ENCODE measurements at regions not wholly inside any gene's neighbourhood (a gene's known extent, or its start where the extent isn't known, plus 50 kb on each side); places are given as distances from the start of the nearest gene placed in this dataset.
A peak's percentile ranks its signal among the peaks of the same experiment; 100 is the strongest.
"Not testable (repeated sequence)": the region's sequence is repeated elsewhere in the genome, so short reads cannot be mapped to it uniquely, and the experiment has no call there.

GRCh38 chr2:89161626-89162025, 470.2 kb downstream of the RPIA start:
- H3K27me3 Mint-ChIP-seq, H3K4me1 Mint-ChIP-seq, H3K36me3 Mint-ChIP-seq, ATAC-seq, POLR2A ChIA-PET, H3K27ac Mint-ChIP-seq, H3K9me3 Mint-ChIP-seq, DNase-seq, H3K4me3 Mint-ChIP-seq: not testable (repeated sequence)

GRCh38 chr2:89170506-89171173, 479.2 kb downstream of the RPIA start:
- H3K27ac Mint-ChIP-seq, DNase-seq, H3K36me3 Mint-ChIP-seq, H3K27me3 Mint-ChIP-seq, H3K4me3 Mint-ChIP-seq, H3K9me3 Mint-ChIP-seq, H3K4me1 Mint-ChIP-seq, ATAC-seq, POLR2A ChIA-PET: not testable (repeated sequence)

DNA sequence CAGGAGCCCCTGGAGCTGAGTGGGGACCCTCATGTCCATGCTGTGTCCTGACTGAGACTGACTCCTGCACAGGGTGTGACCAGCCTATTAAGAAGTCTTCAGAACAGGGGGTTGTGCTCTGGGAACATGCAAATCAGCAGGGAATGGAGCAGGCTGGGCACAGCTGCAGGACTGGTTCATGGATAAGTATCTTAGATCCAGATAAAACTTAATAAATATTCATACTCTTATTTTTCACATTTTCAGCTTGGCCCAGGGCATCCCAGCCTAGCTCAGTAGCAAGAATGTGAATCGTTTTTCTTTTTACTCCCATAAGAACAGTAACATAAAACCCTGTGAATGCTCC, 479.7 kb downstream of the RPIA start:
- H3K27me3 Mint-ChIP-seq, H3K4me3 Mint-ChIP-seq, H3K27ac Mint-ChIP-seq, DNase-seq, ATAC-seq, H3K36me3 Mint-ChIP-seq, H3K9me3 Mint-ChIP-seq, H3K4me1 Mint-ChIP-seq, POLR2A ChIA-PET: not testable (repeated sequence)

DNA sequence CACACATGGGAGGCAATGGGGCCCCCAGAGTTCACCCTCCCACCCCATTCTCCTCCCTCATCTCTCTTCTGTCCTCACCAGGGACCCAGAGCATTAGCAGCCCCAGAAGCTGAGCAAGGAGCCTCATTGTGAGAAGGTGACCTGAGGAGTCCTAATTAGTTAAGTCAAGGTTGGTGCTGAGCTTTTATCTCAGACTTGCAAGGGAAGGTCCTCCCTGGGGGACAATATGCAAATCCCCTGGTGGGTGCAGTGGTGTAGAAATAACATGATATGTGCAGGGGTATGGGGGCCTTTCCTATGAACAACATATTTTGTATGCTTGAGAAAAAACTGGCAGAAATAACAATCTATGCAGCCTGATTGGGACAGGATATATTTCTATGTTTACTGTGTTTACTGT, 485.5 kb downstream of the RPIA start:
- ATAC-seq, H3K4me1 Mint-ChIP-seq, H3K27ac Mint-ChIP-seq, POLR2A ChIA-PET, DNase-seq, H3K27me3 Mint-ChIP-seq, H3K36me3 Mint-ChIP-seq, H3K9me3 Mint-ChIP-seq, H3K4me3 Mint-ChIP-seq: not testable (repeated sequence)

DNA sequence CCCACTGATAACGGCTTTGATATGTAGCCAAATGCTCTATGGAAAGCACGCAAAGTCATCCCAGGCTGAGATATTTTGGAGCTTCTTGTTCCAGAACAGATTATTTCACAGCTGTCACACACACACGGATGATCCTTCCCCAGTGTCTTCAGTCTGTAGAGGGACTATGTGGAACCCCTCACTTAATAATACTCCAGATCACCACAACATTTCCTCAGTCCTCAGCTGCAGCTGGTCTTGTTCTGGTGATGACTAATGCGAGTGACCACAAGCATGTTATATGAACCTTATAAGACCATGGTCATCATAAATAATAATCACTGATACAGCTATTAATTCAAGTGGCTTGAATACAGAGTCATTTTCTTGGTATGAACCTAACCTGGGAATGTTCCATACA, 490.7 kb downstream of the RPIA start:
- ATAC-seq, H3K9me3 Mint-ChIP-seq, H3K36me3 Mint-ChIP-seq, H3K4me1 Mint-ChIP-seq, DNase-seq, H3K27ac Mint-ChIP-seq, H3K27me3 Mint-ChIP-seq, H3K4me3 Mint-ChIP-seq, POLR2A ChIA-PET: not testable (repeated sequence)

GRCh38 chr2:89184746-89185145, 493.3 kb downstream of the RPIA start:
- H3K4me3 Mint-ChIP-seq, POLR2A ChIA-PET: not testable (repeated sequence)

GRCh38 chr2:89195636-89196251, 504.3 kb downstream of the RPIA start:
- H3K27ac Mint-ChIP-seq, H3K27me3 Mint-ChIP-seq, H3K36me3 Mint-ChIP-seq, POLR2A ChIA-PET, H3K9me3 Mint-ChIP-seq, ATAC-seq, H3K4me1 Mint-ChIP-seq, DNase-seq: not testable (repeated sequence)
- peak overlapping the region in 1 of 10 donors; percentile 53 for H3K4me3 Mint-ChIP-seq

More at GRCh38 chr2:89184746-89185145, 493.3 kb downstream of the RPIA start:
- H3K9me3 Mint-ChIP-seq, ATAC-seq, DNase-seq, H3K27ac Mint-ChIP-seq, H3K27me3 Mint-ChIP-seq, H3K36me3 Mint-ChIP-seq: not testable (repeated sequence)
- H3K4me1 Mint-ChIP-seq: peaks cover 0 to 14% (median 0%) of the 10 kb centered on the region in 4 donors

GRCh38 chr2:89196719-89197118, 505.2 kb downstream of the RPIA start:
- H3K27me3 Mint-ChIP-seq, POLR2A ChIA-PET, DNase-seq, H3K27ac Mint-ChIP-seq, H3K36me3 Mint-ChIP-seq, H3K4me1 Mint-ChIP-seq, H3K9me3 Mint-ChIP-seq, ATAC-seq: not testable (repeated sequence)
- peak overlapping the region in 1 of 10 donors; percentile 55 for H3K4me3 Mint-ChIP-seq

- H3K36me3 Mint-ChIP-seq, H3K9me3 Mint-ChIP-seq, H3K4me3 Mint-ChIP-seq, DNase-seq, POLR2A ChIA-PET, ATAC-seq, H3K27ac Mint-ChIP-seq, H3K4me1 Mint-ChIP-seq, H3K27me3 Mint-ChIP-seq: not testable (repeated sequence)
These were observed 506.6 kb downstream of the RPIA start for GRCh38 chr2:89198026-89198425.

DNA sequence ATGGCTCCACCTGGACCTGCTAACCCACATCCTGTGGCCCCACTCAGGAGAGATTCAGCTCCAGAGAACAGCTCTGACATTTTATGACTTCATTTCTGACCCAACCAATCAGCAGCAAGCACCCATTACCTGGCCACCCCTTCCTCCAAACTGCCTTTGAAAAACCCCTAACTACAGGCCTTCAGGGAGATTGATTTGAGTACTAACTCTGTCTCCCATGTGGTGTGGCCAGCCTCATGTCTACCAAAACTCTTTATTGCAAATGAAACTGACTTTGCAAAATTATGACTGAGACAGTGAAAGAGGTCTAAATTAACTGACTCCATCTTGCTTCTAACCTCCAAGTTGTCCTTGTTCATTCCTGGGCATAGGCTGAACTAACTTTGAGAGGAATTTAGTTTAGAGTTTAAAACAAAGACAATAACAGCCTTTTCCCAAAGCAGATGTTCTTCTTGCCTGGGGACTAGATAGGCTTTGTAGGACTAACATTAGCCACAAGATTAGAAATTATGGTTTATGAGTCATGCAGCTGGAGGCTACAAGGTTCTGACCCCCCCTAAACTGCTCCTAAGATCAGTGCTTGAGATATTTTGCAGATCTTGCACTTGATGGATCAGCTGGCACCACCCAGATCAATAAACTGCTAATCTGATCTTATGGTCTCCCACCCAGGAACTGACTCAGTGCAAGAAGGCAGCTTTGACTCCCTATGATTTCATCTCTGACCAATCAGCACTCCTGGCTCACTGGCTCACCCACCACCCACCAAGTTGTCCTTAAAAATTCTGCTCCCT, 508.2 kb downstream of the RPIA start:
- DNase-seq, H3K4me3 Mint-ChIP-seq, ATAC-seq, H3K36me3 Mint-ChIP-seq, H3K27ac Mint-ChIP-seq, H3K27me3 Mint-ChIP-seq, H3K4me1 Mint-ChIP-seq, POLR2A ChIA-PET, H3K9me3 Mint-ChIP-seq: not testable (repeated sequence)

DNA sequence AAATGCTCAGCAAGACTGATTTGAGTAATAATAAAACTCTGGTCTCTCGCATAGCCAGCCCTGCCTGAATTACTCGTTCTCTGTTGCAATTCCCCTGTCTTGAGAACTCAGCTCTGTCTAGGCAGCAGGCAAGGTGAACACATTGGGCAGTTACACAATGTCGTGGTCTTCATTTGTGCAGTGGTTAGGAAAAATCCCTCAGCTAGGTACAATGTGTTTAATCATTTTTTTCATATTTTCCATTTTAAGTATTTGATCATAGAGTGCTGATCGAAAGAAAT, 508.7 kb downstream of the RPIA start:
- not testable (repeated sequence) for ATAC-seq

DNA sequence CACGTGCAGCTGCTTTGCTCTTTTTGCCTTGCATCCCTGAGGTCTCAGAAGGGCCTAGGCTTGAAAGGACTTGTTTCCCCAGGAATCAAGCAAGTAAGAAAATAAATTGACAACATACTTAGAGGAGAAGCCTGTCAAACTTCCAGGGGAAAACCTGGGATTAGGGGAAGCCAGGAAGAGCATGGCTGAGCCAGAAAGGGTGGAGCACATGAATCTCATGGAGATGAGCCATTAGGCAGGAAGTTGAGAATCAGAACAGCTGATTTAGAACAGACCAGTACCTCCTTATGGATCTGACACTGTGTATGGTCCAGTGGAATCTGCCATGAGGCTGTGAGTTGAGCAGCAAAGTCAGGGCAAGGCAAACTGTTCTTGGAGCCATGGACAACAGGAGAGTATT, 511.0 kb downstream of the RPIA start:
- DNase-seq, H3K4me3 Mint-ChIP-seq, H3K27me3 Mint-ChIP-seq, H3K36me3 Mint-ChIP-seq, H3K9me3 Mint-ChIP-seq, ATAC-seq, H3K4me1 Mint-ChIP-seq, H3K27ac Mint-ChIP-seq, POLR2A ChIA-PET: not testable (repeated sequence)

More for the DNA sequence above, 508.7 kb downstream of the RPIA start:
- H3K36me3 Mint-ChIP-seq, H3K4me1 Mint-ChIP-seq, H3K27me3 Mint-ChIP-seq, H3K4me3 Mint-ChIP-seq, H3K9me3 Mint-ChIP-seq, H3K27ac Mint-ChIP-seq, DNase-seq, POLR2A ChIA-PET: not testable (repeated sequence)

DNA sequence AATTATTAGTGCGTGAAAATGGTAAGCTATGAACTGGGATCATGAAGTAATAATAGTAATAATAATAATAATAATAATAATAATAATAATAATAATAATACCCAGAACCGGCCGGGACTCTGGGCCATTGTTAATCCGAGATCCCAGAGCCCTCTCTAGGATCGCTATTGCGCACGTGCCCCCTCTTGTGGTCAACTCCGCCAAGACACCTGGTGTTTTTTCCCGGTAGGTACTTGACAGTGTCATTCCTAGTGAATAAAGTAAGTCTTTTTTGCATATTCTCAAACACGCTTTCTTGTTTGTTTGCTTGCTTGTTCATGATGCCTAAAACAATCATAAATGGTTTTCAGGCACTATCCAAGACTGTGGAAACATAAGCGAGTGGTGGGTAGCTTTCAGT, 513.7 kb downstream of the RPIA start:
- not testable (repeated sequence) for ATAC-seq

More for the DNA sequence above, 513.7 kb downstream of the RPIA start:
- H3K4me3 Mint-ChIP-seq, H3K4me1 Mint-ChIP-seq, H3K27me3 Mint-ChIP-seq, H3K36me3 Mint-ChIP-seq, H3K9me3 Mint-ChIP-seq, H3K27ac Mint-ChIP-seq, POLR2A ChIA-PET: not testable (repeated sequence)
- peak in 2 of 10 donors; percentile 3 to 64 for DNase-seq

Data from naive thymus-derived CD8-positive, alpha-beta T cell (primary cell).